GM21825 (cell line): ENCODE measurements at regions not wholly inside any gene's neighbourhood (a gene's known extent, or its start where the extent isn't known, plus 50 kb on each side); places are given as distances from the start of the nearest gene placed in this dataset.
"Not testable (repeated sequence)": the region's sequence is repeated elsewhere in the genome, so short reads cannot be mapped to it uniquely, and the experiment has no call there.

Experiments
- ATAC-seq: cut with Tn5 transposase; IDR thresholded peaks from one replicate; pipeline ENCODE4 v1.9.1; 2021; ENCODE audit warnings: mild to moderate bottlenecking, moderate library complexity; ENCODE audit not compliant: unreplicated experiment

DNA sequence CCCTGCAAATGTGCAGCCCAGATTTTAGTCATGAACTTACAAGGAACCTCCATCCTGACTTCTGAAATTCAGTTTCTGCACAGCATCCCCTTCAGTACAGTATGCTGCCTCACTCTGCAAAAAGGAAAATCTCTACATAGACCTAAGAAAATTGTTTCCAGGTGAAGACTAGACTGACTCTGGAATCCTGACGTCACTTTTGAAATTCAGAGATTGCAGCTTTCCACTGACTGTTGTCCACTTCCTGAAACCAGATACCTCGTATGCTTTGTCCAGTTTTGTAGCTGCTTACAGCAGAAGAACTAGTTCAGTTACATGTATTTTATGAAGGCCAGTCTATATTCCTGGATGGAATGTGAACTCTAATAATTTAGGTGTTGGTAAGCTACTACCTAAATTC, 629.3 kb upstream of the ST8SIA4 start:
- ATAC-seq, result no peak

GRCh38 chr5:101531026-101531425, 627.9 kb upstream of the ST8SIA4 start:
- no peak for ATAC-seq

DNA sequence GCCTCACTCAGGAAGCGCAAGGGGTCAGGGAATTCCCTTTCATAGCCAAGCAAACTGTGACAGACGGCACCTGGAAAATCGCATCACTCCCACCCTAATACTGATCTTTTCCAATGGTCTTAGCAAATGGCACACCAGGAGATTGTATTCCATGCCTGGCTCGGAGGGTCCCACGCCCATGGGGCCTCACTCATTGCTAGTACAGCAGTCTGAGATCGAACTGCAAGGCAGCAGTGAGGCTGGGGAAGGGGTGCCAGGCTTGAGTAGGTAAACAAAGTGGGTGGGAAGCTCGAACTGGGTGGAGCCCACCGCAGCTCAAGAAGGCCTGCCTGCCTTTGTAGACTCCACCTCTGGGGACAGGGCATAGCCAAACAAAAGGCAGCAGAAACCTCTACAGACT, 626.0 kb upstream of the ST8SIA4 start:
- not testable (repeated sequence) for ATAC-seq

- ATAC-seq, result no peak
Measured at GRCh38 chr5:101520417-101520816, 617.3 kb upstream of the ST8SIA4 start.

DNA sequence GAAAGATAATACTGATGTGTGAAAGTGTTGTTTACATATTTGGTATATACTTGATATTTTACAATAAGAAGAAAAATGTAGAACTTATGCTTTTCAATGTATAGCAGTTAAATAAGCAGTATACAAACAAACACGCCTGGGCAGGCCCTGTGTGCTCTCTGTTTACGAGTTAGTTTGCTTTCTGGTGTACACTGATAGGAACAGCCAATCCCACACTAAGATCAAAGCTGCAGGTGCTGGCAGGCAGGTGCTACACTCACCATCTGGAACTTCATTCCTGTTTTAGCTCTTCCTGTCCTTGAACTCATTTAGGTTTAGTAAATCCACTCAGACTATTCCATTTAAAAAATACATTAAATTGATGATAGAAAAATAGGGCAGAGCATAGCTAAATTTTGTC, 614.7 kb upstream of the ST8SIA4 start:
- ATAC-seq, result no peak

- ATAC-seq, result no peak
Measured at GRCh38 chr5:101515721-101516120, 612.6 kb upstream of the ST8SIA4 start.

DNA sequence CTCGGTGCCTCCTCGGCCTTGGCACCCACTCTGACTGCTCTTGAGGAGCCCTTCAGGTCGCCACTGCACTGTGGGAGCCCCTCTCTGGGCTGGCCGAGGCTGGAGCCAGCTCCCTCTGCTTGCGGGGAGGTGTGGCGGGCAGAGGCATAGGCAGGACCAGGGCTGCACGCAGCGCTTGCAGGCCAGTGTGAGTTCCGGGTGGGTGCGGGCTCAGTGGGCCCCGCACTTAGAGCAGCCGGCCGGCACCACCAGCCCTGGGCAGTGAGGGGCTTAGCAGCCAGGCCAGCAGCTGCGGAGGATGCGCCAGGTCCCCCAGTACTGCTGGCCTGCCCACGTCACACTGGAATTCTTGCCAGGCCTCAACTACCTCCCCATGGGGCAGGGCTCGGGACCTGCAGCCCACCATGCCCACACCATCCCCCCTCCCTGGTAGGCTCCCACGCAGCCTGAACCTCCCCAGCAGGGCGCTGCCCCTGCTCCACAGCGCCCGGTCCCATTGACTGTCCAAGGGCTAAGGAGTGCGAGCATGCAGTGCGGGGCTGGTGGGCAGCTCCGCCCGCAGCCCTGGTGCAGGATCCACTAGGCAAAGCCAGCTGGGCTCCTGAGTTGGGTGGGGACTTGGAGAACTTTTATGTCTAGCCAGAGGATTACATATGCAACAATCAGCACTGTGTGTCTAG, 602.9 kb upstream of the ST8SIA4 start:
- no peak for ATAC-seq

GRCh38 chr5:101482931-101483330, 579.8 kb upstream of the ST8SIA4 start:
- no peak for ATAC-seq

GRCh38 chr5:101473483-101473882, 570.4 kb upstream of the ST8SIA4 start:
- ATAC-seq, result no peak

- no peak for ATAC-seq
Measured at GRCh38 chr5:101461455-101461854, 558.4 kb upstream of the ST8SIA4 start.

GRCh38 chr5:101458587-101458986, 555.5 kb upstream of the ST8SIA4 start:
- ATAC-seq, result no peak

GRCh38 chr5:101455851-101456250, 552.8 kb upstream of the ST8SIA4 start:
- ATAC-seq, result no peak

DNA sequence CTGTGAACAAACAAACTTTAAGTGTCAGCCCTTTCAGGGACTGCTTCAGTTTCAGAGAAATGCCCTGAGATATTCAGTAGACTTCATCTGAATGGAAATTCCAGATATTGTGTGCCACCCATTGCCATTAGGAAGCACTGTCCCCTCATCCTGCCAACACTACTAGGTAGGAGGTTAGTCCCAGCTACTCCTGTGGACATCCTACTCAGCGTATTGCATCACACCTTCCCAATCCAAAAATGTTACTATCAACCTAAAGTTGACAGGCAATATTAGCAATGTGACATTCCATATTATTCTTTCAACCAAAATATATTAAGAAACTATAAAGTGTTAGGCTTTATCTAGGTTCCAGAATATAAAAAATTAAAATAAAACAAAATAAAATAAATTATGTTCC, 552.0 kb upstream of the ST8SIA4 start:
- no peak for ATAC-seq

- ATAC-seq, result not testable (repeated sequence)
Measured at GRCh38 chr5:101442281-101442680, 539.2 kb upstream of the ST8SIA4 start.

GRCh38 chr5:101440173-101440572, 537.1 kb upstream of the ST8SIA4 start:
- ATAC-seq, result no peak

DNA sequence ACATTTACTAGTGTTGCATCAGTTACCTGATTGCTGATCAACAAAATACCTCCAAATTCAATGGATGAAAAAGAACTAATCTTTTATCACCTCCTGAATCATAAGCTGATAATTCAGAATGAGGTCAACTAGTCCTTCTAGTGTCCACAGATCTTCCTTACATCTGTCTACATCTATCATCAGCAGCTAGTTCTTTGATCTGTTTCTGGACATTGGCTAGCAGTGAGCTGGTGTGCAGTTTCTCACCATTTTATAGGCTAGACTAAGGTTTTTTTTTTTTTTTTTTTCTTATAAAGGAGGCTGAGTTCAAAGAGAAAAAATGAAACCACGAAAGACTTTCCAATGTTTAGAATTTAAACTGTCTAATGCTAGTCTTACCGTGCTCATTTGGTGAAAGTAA, 534.3 kb upstream of the ST8SIA4 start:
- no peak for ATAC-seq

DNA sequence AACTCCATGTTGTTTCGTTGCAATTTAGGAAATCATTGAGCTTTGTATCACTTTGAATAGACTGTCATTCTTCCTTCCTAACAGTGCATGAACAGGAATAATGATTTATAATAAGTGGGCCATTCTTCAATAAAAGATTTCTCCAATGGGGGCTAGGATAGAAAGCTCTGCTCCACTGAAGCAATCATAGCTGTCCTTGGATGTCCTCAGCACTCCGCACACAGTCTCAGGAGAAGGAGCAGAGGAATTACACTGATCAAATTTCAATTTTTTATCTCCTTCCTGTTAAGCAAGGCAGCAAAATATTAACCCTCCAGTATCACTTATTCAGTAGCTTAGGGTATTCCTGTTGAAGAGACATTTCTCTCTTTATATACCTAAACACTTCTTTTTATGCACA, 532.7 kb upstream of the ST8SIA4 start:
- ATAC-seq, result no peak

- ATAC-seq, result no peak
Measured at GRCh38 chr5:101431201-101431600, 528.1 kb upstream of the ST8SIA4 start.

DNA sequence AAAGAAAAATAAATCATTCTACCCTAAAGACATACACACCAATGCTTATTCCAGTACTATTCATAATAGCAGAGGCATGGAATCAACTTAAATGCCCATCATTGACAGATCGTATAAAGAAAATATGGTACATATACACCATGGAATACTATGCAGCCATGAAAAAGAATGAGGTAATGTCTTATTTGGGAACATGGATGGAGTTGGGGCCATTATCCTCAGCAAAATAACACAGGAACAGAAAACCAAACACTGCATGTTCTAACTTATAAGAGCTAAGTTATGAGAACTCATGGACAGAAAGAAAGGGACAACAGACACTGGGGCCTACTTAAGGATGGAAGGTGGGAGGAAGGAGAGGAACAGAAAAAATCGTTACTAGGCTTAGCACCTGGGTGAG, 527.5 kb upstream of the ST8SIA4 start:
- no peak for ATAC-seq

GRCh38 chr5:101429241-101429640, 526.2 kb upstream of the ST8SIA4 start:
- no peak for ATAC-seq

DNA sequence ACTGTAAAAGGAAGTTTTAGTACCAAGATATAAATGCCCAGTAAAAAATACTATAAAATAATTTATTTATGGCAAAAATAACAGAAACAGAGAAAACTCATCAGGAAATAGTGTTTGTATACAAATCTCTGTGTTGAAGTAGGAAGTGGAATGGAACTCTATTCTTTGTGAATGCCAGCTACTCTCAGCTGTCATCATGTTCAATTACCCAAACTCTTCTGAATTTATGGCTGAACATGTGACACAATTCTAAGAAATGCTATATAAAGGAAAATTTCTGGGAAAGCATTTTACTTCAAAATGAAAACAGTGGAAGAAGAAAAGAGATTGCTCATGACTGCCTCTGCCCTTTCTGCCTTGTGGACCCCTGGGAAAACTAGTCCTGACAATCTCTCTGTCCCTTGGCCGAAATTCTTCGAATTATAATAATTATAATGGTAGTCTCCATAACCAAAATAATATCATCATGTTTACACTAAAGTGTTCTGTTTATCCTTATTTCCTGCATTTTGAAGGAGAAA, 522.3 kb upstream of the ST8SIA4 start:
- no peak for ATAC-seq

GRCh38 chr5:101424530-101425175, 521.6 kb upstream of the ST8SIA4 start:
- no peak for ATAC-seq

DNA sequence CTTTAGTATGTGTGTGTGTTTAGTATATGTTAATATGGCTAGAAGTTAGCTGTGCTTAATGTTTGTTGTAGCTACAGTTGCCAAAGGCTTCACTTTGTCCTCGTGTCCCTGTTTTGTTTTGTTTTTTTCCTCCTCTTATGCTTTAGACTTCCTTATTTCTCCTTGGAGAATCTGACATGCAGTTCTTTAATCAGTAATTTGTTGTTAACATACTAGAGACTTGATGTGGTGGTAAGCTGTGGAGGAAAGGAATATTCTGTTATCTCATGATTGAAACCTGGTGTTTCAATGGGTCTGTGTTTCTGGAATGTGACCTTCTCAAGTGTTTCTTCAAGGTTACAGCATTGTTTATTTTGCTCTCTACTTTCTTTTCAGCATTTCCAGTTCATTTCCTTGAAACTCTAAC, 515.6 kb upstream of the ST8SIA4 start:
- ATAC-seq, result no peak
